ENCODE measurements at regions not wholly inside any gene's neighbourhood (a gene's known extent, or its start where the extent isn't known, plus 50 kb on each side); places are given as distances from the start of the nearest gene placed in this dataset.

DNA sequence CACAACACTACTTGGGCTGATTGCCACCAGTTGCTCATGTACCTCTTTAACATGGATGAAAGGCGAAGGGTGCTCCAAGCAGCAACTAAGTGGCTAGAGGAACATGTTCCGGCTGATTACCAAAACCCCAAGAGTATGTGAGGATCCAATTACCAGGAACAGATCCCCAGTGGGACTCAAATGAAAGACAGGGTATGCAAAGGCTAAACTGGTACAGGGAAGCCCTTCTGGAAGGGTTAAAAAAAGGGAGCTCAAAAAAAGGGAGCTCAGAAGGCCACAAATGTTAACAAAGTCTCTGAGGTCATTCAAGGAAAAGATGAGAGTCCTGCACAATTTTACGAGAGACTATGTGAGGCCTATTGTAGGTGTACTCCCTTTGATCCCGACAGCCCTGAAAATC lies 604.7 kb downstream of the UQCRFS1 start:
- TF ChIP-seq, protein P1, sequence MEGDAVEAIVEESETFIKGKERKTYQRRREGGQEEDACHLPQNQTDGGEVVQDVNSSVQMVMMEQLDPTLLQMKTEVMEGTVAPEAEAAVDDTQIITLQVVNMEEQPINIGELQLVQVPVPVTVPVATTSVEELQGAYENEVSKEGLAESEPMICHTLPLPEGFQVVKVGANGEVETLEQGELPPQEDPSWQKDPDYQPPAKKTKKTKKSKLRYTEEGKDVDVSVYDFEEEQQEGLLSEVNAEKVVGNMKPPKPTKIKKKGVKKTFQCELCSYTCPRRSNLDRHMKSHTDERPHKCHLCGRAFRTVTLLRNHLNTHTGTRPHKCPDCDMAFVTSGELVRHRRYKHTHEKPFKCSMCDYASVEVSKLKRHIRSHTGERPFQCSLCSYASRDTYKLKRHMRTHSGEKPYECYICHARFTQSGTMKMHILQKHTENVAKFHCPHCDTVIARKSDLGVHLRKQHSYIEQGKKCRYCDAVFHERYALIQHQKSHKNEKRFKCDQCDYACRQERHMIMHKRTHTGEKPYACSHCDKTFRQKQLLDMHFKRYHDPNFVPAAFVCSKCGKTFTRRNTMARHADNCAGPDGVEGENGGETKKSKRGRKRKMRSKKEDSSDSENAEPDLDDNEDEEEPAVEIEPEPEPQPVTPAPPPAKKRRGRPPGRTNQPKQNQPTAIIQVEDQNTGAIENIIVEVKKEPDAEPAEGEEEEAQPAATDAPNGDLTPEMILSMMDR (IDR thresholded peaks at IDR 0.05): no peak
- TF ChIP-seq POLR2A (IDR thresholded peaks at IDR 0.05): no peak

Data from vagina (tissue), 2 donors.